Putamen (tissue), 1 donor: ENCODE measurements at regions not wholly inside any gene's neighbourhood (a gene's known extent, or its start where the extent isn't known, plus 50 kb on each side); places are given as distances from the start of the nearest gene placed in this dataset.

Experiments used
- DNase-seq: peaks from one replicate; pipeline ENCODE4 v3.0.0-alpha.2; 2016; ENCODE audit warnings: low spot score

DNA sequence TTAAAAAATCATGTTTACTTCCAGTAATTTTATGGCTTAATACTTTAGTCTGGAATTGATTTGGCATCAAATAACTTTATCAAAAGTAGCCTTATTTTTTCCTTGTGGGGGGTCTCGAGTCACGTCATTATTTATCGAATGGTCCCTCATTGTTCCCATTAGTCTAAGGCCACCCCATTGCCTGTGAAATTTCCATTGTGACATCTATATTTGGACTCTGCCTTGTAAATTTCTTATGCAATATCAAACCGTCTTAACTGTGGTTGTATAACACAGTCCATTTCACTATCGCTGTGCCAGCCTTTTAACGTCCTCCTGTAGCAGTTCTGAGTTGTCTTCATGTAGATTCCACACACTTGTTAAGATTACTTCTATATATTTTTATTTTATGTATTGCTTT lies 103.9 kb upstream of the RET start:
- DNase-seq: no peak

DNA sequence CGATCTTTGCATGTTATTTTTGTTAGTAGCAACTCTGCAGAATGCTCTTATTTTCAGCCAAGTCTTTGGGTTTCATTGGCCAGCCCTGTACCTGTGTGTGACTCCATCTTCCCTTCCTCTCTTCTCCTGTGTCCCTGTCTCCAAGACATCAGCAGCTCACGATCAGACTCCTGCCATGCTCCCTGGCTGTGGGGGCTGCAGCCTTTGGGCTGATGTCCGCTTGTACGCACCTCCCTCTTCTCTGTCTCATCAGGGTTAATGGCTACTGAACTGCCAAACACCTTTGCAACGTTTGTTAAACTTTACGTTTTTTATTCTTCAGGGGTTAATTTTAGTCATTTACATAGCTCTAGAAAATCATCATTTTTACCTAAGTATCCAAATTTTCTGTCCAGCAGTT lies 103.5 kb upstream of the RET start:
- no peak for DNase-seq

DNA sequence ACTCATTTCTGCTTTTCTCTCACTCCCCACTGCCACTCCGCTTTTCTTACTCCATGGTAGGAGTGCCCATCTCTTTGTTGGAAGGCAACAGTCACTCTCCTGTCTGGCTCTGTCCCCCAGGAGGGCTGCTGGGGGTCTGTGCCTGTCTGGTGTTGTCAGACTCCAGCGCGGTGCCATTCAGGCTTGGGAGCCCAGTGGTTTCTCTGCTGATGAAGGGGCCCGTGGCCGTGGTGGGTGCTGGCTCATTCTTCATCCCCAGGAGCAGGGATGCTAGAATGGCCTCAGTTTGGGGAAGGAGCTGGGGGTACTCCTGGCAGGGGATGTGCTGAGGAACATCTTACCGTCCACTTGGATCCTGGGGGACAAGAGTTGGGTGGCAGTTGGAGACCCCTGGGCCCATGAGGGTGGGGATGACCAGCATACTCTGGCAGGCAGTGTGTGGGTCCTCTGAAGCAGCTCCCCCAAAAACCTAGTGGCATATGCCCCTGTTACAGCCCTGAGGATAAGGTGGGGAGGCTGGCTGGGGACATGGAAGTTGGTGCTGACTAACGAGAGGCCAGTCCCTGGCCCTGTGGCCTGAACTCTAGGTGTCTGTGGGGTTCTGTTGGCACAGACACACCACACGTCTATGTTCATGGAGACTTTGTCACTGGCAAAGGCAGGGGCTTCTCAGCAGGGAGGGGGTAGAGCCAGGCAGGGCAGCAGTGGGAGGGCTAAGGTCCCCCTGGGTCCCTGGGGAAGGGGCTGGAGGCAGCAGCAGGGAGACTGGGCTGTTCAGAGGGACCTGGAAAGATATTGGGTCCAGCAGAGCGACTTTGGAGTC lies 102.8 kb upstream of the RET start:
- DNase-seq: no peak

DNA sequence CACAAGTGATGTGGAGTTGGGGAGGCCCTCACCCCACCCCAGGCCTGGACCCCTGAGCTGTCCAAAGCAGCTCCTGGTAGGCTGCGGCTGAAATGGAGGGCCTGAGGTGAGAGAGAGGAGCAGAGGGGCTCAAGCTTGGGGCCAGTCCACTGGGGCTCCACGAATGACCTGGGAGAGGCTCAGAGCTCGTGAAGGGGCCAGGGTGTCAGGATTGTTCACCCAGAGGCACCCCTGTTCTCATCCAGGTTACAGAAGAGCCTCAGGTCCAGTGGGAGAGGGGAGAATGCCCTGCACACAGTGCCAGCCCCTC lies 102.2 kb upstream of the RET start:
- DNase-seq: no peak

DNA sequence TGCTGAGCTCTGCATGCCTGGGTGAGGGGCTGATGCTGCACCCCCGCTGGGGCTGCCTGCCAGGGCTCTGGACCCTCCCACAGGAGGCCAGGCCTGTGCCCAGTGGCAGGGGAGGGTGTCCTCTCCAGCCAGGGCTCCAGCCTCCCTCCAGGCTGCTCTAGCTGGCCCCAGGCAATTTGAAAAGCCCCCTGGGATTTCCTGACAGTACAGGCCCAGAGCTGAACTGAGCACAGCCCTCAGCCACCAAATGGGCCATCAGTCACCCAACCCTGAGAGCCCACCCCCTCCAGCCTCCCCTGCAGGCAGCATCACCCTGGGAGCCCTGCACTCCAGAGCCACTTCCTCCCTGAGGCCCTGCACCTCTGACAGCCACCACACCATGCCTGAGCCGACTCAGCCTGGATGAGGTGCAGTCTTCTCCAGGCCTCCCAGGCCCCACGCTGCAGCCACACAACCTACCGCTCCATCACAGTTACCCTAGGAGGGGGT lies 101.8 kb upstream of the RET start:
- no peak for DNase-seq

DNA sequence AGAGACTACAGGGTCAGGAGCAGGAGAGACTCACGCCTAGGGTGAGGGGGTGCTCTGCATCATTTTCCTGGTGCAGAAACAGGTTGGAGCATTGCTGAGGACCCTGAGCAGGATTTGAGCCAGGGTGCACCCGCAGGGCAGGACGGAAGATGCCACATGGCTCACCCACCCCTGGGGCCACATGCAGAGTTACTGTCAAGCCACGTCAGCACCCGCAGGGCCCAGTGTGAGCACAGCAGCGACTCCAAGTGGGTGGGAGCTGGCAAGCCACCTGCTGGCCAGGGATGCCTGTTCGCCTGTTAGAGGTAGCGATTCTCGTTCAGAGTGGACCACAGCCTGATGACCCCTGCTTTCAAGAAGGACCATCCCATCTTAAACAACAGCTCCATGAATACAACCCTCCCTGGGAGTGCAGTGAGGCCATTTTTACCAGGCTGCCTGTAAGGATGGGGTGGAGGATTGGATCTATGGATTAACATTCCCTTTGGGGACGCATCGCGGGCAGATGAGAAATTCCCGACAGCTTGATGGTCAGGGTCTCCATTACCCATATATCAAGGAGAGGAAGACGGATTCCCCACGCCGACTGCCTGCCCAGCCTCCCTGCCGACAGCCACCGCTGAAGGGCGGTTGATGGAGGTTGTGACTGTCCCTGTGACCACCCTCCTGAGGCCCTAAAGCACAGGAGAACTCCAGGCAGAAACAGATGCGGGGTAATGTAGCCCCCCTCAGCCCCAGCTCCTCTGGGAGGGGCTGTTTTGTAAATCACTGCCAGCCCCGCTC lies 101.1 kb upstream of the RET start:
- DNase-seq: no peak

DNA sequence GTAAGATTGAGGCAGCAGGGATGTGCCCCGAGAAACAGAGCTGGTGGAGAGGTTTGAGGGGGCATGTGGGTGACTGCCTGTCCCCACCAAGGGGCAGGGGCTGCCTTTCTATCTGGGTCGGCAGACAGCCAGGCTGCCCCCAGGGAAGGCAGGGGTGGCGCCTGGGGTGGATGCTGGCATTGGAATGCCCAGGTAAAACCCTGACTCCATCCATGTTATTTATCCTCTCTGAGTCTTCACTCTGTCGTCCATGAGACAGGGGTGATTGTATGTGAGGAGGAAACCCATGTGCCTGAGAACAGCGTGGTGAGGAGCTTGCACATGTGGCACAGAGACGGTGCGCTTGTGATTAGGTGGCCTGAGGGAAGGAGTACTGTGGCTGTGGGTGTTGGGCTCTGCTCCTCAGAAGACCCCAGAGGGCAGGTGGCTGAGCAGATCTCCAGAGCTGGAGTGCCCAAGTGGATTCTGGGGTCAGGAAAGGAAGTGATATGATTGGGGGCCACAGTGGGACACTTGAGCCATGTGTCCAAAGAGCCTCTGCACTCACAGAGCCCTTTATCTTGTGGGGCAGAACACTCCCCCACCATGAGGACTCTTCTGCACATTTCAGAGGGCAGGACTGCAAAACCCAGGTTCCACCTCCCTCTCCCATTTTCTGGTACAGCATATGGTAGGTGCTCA lies 100.4 kb upstream of the RET start:
- no peak for DNase-seq

DNA sequence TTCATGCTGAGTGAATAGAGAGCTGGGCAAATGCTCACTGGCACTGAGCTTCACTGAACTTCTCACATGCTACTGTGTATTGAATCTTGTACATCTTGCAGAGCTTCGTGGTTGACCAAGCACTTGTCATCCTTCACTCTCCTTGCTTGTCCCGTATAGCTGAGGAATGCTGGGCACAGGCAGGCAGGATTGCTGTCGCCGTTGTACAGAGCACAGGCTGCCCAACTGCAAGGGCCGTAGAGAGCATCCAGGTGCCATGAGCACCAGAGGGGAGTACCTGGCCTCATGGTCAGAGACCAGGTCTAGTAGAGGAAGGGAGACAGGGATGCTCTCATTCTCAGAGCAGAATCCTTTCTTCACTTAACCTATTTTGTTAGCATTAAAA lies 99.8 kb upstream of the RET start:
- no peak for DNase-seq

DNA sequence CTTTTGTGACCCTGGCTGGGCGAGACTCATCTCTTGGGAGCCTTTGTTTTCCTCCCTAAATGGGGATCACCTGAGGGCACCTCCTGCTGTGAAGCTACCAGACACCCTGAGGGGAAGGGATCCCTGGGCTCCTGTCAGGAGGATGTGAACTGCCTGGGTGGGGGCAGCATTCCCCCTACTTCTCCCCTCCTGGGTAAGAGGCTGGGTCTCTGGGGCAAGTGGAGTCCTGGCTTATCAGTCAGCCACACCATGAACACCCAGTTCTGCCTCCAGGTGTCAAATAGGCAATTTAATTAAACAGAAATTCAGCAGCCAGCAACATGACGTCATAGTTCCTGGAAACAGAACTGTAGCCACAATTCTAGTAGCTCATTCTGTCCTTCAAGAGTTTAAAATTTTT lies 97.7 kb upstream of the RET start:
- no peak for DNase-seq

DNA sequence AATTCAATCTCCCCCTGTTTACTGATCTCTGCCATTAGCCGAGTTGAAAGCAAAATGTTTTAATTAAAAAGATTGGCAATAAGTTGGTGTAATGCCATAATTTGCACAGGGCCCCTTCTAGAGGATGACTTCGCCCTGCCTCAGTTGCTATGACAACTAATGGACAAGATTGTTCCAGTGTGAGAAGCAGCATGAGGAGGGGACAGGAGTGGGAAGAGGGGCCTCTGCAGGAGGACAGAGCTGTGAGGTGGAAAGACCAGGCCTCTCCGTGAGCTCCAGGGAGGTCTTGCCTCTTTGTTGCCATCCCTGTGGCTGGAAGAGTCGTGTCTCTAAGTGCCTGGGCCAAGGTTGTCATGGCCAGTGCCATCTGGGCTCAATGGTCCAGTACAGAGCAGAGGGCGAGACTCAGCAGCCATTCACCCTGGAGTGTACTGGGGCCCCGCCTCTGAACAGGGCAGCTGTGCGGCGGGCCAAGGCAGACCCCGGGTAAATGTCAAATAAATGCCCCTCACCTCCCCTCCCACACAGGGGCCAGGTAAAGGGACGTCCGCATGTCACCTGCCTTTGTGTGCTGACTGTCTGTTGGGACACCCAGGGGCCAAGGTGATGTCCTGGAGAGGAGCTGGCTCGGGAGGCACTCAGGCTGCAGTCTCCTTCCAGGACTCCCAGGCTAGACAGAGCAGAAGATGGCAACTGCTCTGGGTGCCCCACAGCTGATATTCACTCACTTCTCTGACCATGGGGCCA lies 97.0 kb upstream of the RET start:
- DNase-seq: no peak

DNA sequence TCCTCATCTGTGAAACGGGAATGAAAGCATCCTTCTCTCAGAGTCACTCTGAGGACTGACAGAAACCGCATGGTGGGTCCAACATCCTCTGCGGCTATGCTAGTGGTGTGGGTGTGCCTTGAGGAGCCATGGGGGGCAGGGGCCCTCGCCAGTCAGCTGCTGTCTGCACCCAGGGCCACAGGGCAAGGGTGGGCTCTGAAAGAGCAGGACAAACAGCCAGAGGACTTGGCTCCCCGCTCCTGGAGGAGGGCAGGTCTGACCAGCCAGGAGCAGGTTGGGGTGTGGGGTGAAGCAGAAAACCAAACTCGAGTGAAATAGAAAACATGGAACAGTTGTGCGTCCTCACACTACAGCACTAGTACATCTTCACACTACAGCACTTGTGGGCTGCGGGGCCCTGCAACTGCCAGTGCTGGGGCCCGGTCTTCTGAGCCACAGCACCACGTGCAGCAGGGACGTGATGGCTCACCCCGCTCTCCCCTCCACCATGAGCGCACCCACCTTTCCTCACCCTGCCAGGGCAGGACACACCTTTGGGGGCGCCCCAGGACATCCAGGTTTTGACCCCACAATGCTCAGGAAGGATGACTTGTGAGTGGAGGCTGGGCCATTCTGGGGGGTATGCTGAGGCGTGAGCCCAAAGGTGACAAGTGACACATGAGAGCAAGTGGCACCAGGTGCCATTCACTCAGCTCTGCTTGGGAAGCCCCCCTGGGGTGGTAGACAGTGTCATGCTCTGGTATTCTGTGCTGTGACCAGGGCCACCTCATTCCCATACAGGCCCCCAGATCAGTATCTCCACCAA lies 96.1 kb upstream of the RET start:
- DNase-seq: no peak

DNA sequence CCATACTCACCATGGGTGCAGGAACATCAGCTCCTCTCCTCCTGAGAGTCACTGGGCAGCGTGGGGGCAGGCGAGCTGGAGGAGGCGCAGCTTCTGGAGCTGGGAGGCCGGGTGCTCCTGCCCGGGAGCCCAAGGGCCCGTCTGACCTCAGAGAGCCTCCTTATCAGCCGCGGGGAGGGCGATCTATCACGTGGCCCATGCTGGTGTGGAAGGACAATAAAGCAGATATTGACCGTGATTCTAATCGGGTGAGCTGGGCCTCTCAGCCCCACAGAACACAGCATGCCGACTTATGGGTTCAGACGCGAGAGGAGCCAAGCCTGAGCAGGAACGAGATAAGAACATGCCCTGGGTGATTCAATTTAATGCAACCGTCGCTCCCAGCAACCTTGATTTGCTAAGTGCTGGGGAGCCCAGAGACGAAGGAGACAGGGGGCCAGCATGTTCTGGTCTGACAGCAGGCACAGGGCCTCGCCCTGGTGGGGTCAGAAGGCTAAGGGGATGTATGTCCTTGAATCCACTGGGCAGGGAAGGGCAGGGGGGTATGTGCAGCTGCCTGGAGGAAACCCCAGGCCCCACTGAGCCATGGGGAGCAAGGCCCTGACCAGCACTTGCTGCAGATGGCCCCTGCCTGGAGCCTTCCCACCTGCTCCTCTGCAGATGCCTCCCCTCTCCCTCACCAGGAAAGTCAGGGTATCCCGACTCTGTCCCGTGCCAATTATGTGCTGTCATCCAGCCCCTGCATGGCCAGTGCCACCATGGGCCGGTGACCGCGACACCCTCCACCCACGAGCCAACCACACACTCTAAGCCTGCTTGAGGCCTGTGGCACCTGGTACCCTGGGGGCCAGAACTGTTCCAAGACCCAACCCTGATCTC lies 95.3 kb upstream of the RET start:
- no peak for DNase-seq

DNA sequence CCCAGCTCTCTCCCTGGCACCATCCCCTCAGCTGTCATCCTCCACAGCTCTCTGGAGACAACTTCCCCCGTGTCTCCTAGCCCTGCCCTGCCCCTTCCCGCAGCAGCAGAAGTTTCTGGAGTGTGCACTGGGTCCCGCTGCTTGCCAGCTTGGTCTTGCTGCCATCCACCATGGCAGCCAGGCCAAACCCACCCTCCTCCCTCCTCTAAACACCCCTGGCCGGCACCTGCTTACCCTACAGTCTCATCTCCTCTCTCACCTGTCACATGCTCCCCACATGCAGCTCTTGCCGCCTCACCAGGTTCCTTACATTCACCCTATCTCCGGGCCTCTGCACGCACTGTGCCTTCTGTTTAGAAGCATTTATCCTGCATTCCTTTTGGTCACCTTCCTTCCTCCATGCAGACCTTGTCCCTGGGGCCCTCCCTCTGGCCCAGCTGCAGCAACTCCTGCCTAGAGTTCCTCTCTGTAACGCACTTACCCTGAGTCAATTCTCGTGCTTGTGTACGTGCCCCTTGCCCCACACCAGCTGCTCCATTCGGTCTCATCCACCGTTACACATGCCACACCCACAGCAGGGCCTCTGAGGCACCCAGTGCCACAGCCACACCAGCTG lies 93.9 kb upstream of the RET start:
- no peak for DNase-seq

DNA sequence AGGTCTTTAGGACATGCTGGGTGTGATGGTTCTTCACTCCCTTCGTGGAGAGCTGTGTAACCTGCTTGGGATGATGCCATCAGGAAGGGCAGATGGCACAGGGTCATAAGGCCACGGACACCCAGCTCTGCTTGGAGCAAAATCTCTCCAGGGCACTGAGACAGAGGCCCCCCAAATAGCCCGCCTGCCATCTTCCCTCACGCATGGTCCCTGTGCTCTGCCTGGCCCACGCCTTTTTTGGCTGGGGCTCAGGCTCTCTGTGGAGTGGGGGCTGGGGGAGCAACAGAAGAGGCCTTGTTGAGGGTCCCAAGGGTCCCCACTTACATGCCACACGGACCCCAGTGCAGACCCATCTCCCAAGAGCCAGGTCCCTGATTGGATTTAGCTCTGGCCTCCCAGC lies 93.3 kb upstream of the RET start:
- no peak for DNase-seq

DNA sequence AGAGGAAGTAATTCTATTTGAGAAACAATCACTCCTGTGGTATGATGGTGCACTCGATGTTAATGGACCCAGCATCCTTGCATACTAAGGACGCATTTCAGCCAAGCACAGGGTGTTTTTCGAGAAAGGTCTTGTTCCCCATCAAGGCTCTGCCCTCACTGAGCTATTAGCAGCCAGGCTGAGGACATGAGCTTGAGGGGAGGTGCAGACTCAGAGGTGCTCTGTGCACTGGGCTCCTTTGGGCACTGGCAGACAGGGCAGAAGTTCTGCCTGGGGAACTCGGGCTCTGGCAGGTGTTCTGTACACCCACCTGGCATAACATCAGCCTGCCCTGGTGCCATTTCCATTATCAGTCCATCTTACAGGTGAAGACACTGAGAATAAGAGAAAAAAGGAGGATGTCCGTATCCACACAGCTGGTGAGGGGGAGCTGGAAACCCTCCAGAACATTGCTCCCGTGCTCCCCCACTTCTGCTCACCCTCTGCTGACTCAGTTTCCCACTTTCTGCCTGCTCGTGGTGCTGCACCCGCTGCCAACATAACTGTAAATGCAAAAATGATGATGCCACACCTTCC lies 92.7 kb upstream of the RET start:
- DNase-seq: no peak

DNA sequence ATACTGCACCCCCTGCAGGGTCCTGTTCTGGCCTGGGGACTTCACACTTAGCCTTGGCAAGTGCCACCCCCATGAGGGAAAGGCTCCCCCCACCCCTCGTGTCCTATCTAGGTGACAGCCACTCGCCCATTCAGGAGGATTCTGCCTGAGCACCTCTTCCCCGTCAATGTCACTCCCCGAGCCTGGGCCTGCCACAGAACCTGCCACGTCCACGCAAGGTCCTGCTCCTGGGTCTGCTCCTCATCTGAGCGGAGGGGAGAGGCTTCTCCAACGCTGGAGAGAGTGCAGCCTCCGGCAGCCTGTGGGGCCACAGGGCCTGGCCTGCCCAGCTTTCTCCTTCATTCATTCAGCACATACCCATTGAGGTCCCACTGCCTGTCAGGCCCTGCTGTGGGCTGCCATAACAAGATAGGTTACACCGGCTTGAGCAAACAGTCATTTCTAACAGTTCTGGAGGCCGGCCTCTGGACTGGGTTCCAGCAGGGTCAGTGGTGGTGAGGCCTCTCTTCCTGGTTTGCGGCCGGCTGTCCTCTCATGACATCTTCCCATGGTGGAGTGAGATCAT lies 92.0 kb upstream of the RET start:
- DNase-seq: no peak

DNA sequence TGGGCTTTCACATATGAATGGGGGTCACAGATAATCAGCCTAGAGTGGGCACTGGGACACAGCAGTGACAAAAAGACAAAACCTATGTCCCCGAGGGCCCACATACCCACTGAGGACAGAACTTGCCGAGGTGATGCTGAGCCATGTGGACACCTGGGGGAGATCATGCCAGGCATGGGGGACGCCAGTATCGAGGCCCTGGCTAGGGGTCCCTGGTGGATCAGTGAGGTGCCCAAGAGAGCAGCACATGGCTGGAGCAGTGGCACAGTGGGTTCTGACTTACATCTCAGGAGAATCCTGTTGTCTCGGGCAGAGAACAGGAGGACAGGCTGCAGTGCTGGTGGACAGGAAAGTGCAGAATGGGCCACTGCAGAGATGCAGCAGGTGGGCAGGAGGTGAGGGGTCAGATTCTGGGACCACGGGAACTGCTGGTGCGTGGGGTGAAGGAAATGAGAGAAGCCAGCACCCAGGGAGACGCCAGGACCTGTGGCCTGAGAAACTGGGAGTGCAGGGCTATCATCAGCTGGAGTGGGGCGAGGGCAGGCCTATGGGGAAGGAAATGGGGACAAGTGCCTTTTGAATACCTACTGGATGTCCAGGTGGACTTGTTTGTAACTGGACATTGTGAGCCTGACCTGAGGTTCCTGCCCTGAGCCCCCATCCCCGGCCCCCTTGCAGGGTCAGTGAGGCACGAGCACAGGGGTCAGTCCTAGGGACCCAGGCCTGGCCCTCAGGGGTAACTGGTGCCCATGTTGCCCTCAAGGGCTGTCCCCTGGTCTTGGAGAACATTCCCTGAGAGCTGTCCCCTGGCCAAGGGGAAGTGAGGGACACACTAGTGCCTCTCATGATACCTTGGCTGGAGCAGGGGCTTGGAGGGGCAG lies 91.2 kb upstream of the RET start:
- no peak for DNase-seq

DNA sequence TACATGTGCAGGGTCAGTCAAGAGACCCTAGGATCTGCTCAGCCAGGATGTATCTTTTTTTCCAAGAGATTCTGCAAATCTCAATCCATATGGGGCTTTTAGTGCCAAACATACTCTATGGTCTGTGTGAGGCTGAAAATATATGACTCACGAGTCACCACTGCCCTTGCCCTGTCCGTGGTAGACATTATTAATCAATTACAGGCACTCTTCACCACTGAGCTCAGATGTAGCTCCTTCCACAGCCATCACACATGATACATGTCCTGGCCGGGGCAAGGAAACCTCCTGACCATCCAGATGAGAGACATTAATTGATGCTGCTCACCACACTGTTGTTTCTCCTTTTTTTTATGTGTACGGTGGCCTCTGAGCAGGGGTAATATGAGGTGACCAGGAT lies 90.2 kb upstream of the RET start:
- no peak for DNase-seq
